ENCODE measurements at regions not wholly inside any gene's neighbourhood (a gene's known extent, or its start where the extent isn't known, plus 50 kb on each side); places are given as distances from the start of the nearest gene placed in this dataset.
A peak's percentile ranks its signal among the peaks of the same experiment; 100 is the strongest.

GRCh38 chr4:26059391-26060154, 145.6 kb downstream of the SMIM20 start:
- H3K27ac ChIP-seq (ENCODE audit: low read length, poor library complexity, severe bottlenecking): no peak overlapping the region
- H3K23ac ChIP-seq (ENCODE audit: low read length in 2 of 2): no peak overlapping the region
- no peak overlapping the region for H2BK120ac ChIP-seq (ENCODE audit: low read depth, low read length)
- no peak overlapping the region for H3K4ac ChIP-seq (ENCODE audit: low read depth in 1 of 2, low read length in 2 of 2)
- no peaks in the 10 kb centered on the region for H3K27me3 ChIP-seq (ENCODE audit: control insufficient read depth in 1 of 2, insufficient read depth in 1 of 2, low read length in 2 of 2)
- H3K9me3 ChIP-seq (ENCODE audit: control insufficient read depth, low read length): no peaks in the 10 kb centered on the region
- H3K14ac ChIP-seq (ENCODE audit: low read length in 2 of 2): no peak overlapping the region
- peaks cover 2% of the 10 kb centered on the region for H3K4me1 ChIP-seq (ENCODE audit: control insufficient read depth, insufficient read depth, low read depth, low read length)
- no peak overlapping the region for H4K91ac ChIP-seq (ENCODE audit: low read length)
- DNase-seq: no peak
- H2AK5ac ChIP-seq (ENCODE audit: low read length, severe bottlenecking): no peak overlapping the region
- H4K8ac ChIP-seq (ENCODE audit: low read length): no peak overlapping the region
- H3K4me2 ChIP-seq (ENCODE audit: low read length, poor library complexity, severe bottlenecking): no peak overlapping the region
- no peak overlapping the region for H2BK5ac ChIP-seq (ENCODE audit: low read depth, low read length, poor library complexity, severe bottlenecking)
- no peak overlapping the region for H2BK12ac ChIP-seq (ENCODE audit: low read length in 2 of 2)
- peak overlapping the region; percentile 36 for H2BK15ac ChIP-seq (ENCODE audit: low read depth, poor library complexity, severe bottlenecking)
- no peak overlapping the region for H3K18ac ChIP-seq (ENCODE audit: low read depth in 1 of 2, low read length in 2 of 2)
- no peak overlapping the region for H3K4me3 ChIP-seq (ENCODE audit: insufficient read depth in 1 of 2, low read depth in 1 of 2, low read length in 2 of 2)
- H3K36me3 ChIP-seq (ENCODE audit: control insufficient read depth in 1 of 2, insufficient read depth in 2 of 2, low read depth in 1 of 2, low read length in 2 of 2): no peaks in the 10 kb centered on the region
- H2AFZ ChIP-seq (ENCODE audit: low read depth, low read length): no peak overlapping the region
- H3K79me1 ChIP-seq (replicated peaks; ENCODE audit: low read length, poor library complexity, severe bottlenecking): no peaks in the 10 kb centered on the region
- WGBS: 93% methylated on average over 5 of the region's 5 CpGs
- no peak overlapping the region for H3K9ac ChIP-seq (ENCODE audit: low read length)

DNA sequence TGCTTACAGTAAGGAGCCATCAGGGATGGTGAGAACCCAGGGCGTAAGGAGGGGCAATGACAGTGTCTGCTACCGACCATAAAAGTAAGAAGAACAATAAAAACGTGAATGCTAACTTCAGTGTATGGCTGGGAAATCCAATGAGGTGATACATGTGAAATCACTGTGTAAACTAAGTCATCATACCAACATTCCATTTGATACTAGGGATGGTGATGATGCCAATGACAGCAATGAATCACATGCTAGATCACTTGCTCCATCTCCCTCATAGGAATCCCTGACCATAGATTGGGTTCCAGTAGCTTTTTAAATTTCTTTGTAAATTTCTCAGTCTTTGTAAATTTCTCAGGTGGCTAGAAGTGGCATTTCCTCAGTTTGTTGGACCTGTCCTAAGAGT, 146.3 kb downstream of the SMIM20 start:
- no peaks in the 10 kb centered on the region for H3K27me3 ChIP-seq (ENCODE audit: control insufficient read depth in 1 of 2, insufficient read depth in 1 of 2, low read length in 2 of 2)
- H3K23ac ChIP-seq (ENCODE audit: low read length in 2 of 2): no peak overlapping the region
- H3K4ac ChIP-seq (ENCODE audit: low read depth in 1 of 2, low read length in 2 of 2): no peak overlapping the region
- 93% methylated on average over 1 of the region's 3 CpGs for WGBS
- no peak overlapping the region for H2BK12ac ChIP-seq (ENCODE audit: low read length in 2 of 2)
- H3K79me1 ChIP-seq (replicated peaks; ENCODE audit: low read length, poor library complexity, severe bottlenecking): no peaks in the 10 kb centered on the region
- H2BK120ac ChIP-seq (ENCODE audit: low read depth, low read length): no peak overlapping the region
- H3K14ac ChIP-seq (ENCODE audit: low read length in 2 of 2): no peak overlapping the region
- H2AK5ac ChIP-seq (ENCODE audit: low read length, severe bottlenecking): no peak overlapping the region
- H3K4me3 ChIP-seq (ENCODE audit: insufficient read depth in 1 of 2, low read depth in 1 of 2, low read length in 2 of 2): no peak overlapping the region
- no peak overlapping the region for H2BK5ac ChIP-seq (ENCODE audit: low read depth, low read length, poor library complexity, severe bottlenecking)
- H4K8ac ChIP-seq (ENCODE audit: low read length): no peak overlapping the region
- peaks cover 2% of the 10 kb centered on the region for H3K4me1 ChIP-seq (ENCODE audit: control insufficient read depth, insufficient read depth, low read depth, low read length)
- H3K18ac ChIP-seq (ENCODE audit: low read depth in 1 of 2, low read length in 2 of 2): no peak overlapping the region
- H3K9me3 ChIP-seq (ENCODE audit: control insufficient read depth, low read length): no peaks in the 10 kb centered on the region
- no peak for DNase-seq
- H3K9ac ChIP-seq (ENCODE audit: low read length): no peak overlapping the region
- no peaks in the 10 kb centered on the region for H3K36me3 ChIP-seq (ENCODE audit: control insufficient read depth in 1 of 2, insufficient read depth in 2 of 2, low read depth in 1 of 2, low read length in 2 of 2)
- no peak overlapping the region for H2BK15ac ChIP-seq (ENCODE audit: low read depth, poor library complexity, severe bottlenecking)
- H3K4me2 ChIP-seq (ENCODE audit: low read length, poor library complexity, severe bottlenecking): no peak overlapping the region
- H3K27ac ChIP-seq (ENCODE audit: low read length, poor library complexity, severe bottlenecking): no peak overlapping the region
- H4K91ac ChIP-seq (ENCODE audit: low read length): no peak overlapping the region
- H2AFZ ChIP-seq (ENCODE audit: low read depth, low read length): no peak overlapping the region

DNA sequence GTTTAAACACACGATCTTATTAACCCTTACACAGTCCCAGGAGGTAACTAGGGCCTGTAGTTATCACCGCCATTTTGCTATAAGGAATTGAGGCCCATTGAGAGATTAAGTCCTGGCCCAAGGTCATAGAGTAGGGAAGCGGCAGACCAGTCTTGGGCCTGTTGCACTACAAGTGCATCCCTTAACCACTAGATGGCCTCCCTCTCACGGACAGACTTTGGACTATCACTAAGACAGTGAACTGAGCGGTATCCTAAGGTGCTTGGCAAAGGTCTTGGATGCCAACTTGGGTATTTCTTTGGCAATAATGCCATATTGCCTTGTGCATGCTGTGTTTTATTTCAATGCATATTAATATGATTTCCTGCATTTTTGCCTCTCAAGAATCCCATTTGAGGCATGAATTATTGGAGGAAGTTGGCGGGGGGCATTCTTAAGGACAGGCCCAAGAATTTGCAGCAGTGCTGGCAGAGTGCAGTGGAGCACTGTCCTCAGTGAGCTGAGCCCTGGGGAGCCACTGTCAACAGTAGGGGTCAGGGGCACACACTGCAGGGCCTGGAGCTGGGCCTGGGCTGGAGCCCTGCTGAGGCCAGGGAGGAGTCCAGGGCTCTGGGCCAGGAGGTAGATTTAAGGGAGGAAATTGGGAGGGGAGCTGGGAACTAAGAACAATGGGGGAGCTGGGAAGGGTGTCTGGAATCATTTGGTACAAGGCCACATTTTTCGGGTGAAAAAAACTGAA, 147.4 kb downstream of the SMIM20 start:
- no peak overlapping the region for H3K14ac ChIP-seq (ENCODE audit: low read length in 2 of 2)
- peak overlapping the region; percentile 45 for H3K9ac ChIP-seq (ENCODE audit: low read length)
- H3K27me3 ChIP-seq (ENCODE audit: control insufficient read depth in 1 of 2, insufficient read depth in 1 of 2, low read length in 2 of 2): no peaks in the 10 kb centered on the region
- no peak overlapping the region for H4K91ac ChIP-seq (ENCODE audit: low read length)
- no peak overlapping the region for H3K4ac ChIP-seq (ENCODE audit: low read depth in 1 of 2, low read length in 2 of 2)
- H2BK15ac ChIP-seq (ENCODE audit: low read depth, poor library complexity, severe bottlenecking): no peak overlapping the region
- H2AK5ac ChIP-seq (ENCODE audit: low read length, severe bottlenecking): no peak overlapping the region
- H3K18ac ChIP-seq (ENCODE audit: low read depth in 1 of 2, low read length in 2 of 2): no peak overlapping the region
- peak; percentile 59 for DNase-seq
- H4K8ac ChIP-seq (ENCODE audit: low read length): no peak overlapping the region
- H3K23ac ChIP-seq (ENCODE audit: low read length in 2 of 2): no peak overlapping the region
- H2BK5ac ChIP-seq (ENCODE audit: low read depth, low read length, poor library complexity, severe bottlenecking): no peak overlapping the region
- no peak overlapping the region for H3K4me3 ChIP-seq (ENCODE audit: insufficient read depth in 1 of 2, low read depth in 1 of 2, low read length in 2 of 2)
- WGBS: 81% methylated on average over 6 of the region's 7 CpGs
- no peaks in the 10 kb centered on the region for H3K36me3 ChIP-seq (ENCODE audit: control insufficient read depth in 1 of 2, insufficient read depth in 2 of 2, low read depth in 1 of 2, low read length in 2 of 2)
- no peak overlapping the region for H2BK12ac ChIP-seq (ENCODE audit: low read length in 2 of 2)
- H2AFZ ChIP-seq (ENCODE audit: low read depth, low read length): no peak overlapping the region
- H3K9me3 ChIP-seq (ENCODE audit: control insufficient read depth, low read length): no peaks in the 10 kb centered on the region
- H3K4me2 ChIP-seq (ENCODE audit: low read length, poor library complexity, severe bottlenecking): no peak overlapping the region
- no peak overlapping the region for H3K27ac ChIP-seq (ENCODE audit: low read length, poor library complexity, severe bottlenecking)
- no peak overlapping the region for H2BK120ac ChIP-seq (ENCODE audit: low read depth, low read length)
- peaks cover 5% of the 10 kb centered on the region for H3K4me1 ChIP-seq (ENCODE audit: control insufficient read depth, insufficient read depth, low read depth, low read length)
- no peaks in the 10 kb centered on the region for H3K79me1 ChIP-seq (replicated peaks; ENCODE audit: low read length, poor library complexity, severe bottlenecking)

GRCh38 chr4:26062215-26062614, 148.2 kb downstream of the SMIM20 start:
- H2BK5ac ChIP-seq (ENCODE audit: low read depth, low read length, poor library complexity, severe bottlenecking): no peak overlapping the region
- no peaks in the 10 kb centered on the region for H3K9me3 ChIP-seq (ENCODE audit: control insufficient read depth, low read length)
- no peaks in the 10 kb centered on the region for H3K27me3 ChIP-seq (ENCODE audit: control insufficient read depth in 1 of 2, insufficient read depth in 1 of 2, low read length in 2 of 2)
- H3K9ac ChIP-seq (ENCODE audit: low read length): peak overlapping the region; percentile 45
- H2BK15ac ChIP-seq (ENCODE audit: low read depth, poor library complexity, severe bottlenecking): no peak overlapping the region
- no peaks in the 10 kb centered on the region for H3K79me1 ChIP-seq (replicated peaks; ENCODE audit: low read length, poor library complexity, severe bottlenecking)
- no peak overlapping the region for H4K91ac ChIP-seq (ENCODE audit: low read length)
- H3K4me2 ChIP-seq (ENCODE audit: low read length, poor library complexity, severe bottlenecking): no peak overlapping the region
- H2BK12ac ChIP-seq (ENCODE audit: low read length in 2 of 2): no peak overlapping the region
- H3K4ac ChIP-seq (ENCODE audit: low read depth in 1 of 2, low read length in 2 of 2): no peak overlapping the region
- no peak overlapping the region for H2BK120ac ChIP-seq (ENCODE audit: low read depth, low read length)
- no peak overlapping the region for H3K23ac ChIP-seq (ENCODE audit: low read length in 2 of 2)
- H2AFZ ChIP-seq (ENCODE audit: low read depth, low read length): no peak overlapping the region
- no peak overlapping the region for H3K27ac ChIP-seq (ENCODE audit: low read length, poor library complexity, severe bottlenecking)
- H3K4me1 ChIP-seq (ENCODE audit: control insufficient read depth, insufficient read depth, low read depth, low read length): peaks cover 5% of the 10 kb centered on the region
- WGBS: 66% methylated on average over 2 of the region's 2 CpGs
- H3K14ac ChIP-seq (ENCODE audit: low read length in 2 of 2): no peak overlapping the region
- H3K4me3 ChIP-seq (ENCODE audit: insufficient read depth in 1 of 2, low read depth in 1 of 2, low read length in 2 of 2): no peak overlapping the region
- no peak overlapping the region for H4K8ac ChIP-seq (ENCODE audit: low read length)
- no peak for DNase-seq
- H3K36me3 ChIP-seq (ENCODE audit: control insufficient read depth in 1 of 2, insufficient read depth in 2 of 2, low read depth in 1 of 2, low read length in 2 of 2): no peaks in the 10 kb centered on the region
- H2AK5ac ChIP-seq (ENCODE audit: low read length, severe bottlenecking): no peak overlapping the region
- no peak overlapping the region for H3K18ac ChIP-seq (ENCODE audit: low read depth in 1 of 2, low read length in 2 of 2)
